ENCODE measurements at regions not wholly inside any gene's neighbourhood (a gene's known extent, or its start where the extent isn't known, plus 50 kb on each side); places are given as distances from the start of the nearest gene placed in this dataset.

DNA sequence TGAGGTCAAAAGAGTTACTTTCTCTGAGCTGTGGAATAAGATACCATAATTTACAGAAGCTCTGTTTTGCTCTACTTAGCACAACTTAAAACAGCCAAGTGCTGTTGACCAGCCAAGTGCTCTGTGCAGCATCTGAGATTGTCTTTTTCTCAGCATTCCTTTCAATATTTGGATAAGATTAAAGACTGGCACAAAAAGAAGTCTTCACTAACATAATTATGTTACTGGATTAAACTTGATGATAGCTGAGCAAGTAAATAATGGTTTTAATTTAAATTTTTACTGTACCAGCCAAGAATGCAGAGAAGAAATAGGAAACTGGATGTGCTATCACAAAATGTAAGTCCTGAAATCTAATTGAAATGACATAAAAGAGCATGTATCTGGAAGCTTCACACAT, 60.4 kb downstream of the NPY2R start:
- no peak for DNase-seq (ENCODE audit: low read depth)

DNA sequence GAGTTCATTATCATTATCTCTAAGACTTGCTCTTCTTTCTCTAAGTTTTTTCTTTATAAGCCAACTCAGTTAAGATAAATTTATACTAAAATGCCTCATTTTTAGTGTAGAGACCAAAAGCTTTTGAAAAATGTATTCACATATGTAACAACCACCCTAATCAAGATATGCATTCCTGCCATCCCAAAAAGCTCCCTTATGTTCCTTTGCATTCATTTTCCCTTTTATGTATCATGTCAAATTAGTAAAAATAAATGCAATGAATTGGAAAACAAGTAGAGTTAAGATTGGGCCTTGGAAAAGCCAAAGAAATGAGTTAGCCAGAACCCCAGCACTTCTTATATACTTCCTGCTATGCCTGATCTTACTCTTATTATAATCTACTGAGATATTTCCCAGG, 62.2 kb downstream of the NPY2R start:
- no peak for DNase-seq (ENCODE audit: low read depth)

DNA sequence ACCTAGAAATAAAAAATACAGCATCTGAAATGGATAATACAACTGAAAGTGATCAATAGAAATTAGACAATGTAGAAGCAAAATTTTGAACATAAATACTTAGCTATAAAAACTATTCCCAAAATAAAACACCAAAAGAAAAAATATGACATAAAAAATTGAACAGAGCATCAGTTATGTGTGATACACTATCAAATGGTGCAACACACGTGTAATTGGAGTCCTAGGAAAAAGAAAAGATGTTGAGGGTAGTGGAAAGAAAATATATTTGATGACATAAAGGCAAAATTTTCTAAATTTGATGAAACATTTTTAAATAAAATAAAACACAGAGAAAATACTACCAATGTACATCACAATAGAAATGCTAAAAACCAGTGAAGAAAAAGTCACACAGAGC, 63.1 kb downstream of the NPY2R start:
- DNase-seq (ENCODE audit: low read depth), result peak; percentile 14

DNA sequence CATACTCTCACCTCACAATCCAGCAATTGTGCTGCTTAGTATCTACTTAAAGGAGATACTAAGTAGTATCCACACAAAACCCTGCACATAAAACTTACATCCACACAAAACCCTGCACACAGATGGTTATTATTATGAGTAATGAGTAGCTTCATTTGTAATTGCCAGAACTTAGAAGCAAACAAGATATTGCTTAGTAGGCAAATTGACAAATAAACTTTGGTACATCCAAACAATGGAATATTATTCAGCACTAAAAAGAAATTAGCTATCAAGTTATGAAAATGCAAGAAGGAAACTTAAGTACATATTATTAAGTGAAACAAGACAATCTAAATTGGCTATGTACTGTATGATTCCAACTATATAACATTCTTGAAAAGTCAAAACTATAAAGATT, 80.6 kb downstream of the NPY2R start:
- no peak for DNase-seq (ENCODE audit: low read depth)
